ENCODE measurements at regions not wholly inside any gene's neighbourhood (a gene's known extent, or its start where the extent isn't known, plus 50 kb on each side); places are given as distances from the start of the nearest gene placed in this dataset.
"Not testable (repeated sequence)": the region's sequence is repeated elsewhere in the genome, so short reads cannot be mapped to it uniquely, and the experiment has no call there.

DNA sequence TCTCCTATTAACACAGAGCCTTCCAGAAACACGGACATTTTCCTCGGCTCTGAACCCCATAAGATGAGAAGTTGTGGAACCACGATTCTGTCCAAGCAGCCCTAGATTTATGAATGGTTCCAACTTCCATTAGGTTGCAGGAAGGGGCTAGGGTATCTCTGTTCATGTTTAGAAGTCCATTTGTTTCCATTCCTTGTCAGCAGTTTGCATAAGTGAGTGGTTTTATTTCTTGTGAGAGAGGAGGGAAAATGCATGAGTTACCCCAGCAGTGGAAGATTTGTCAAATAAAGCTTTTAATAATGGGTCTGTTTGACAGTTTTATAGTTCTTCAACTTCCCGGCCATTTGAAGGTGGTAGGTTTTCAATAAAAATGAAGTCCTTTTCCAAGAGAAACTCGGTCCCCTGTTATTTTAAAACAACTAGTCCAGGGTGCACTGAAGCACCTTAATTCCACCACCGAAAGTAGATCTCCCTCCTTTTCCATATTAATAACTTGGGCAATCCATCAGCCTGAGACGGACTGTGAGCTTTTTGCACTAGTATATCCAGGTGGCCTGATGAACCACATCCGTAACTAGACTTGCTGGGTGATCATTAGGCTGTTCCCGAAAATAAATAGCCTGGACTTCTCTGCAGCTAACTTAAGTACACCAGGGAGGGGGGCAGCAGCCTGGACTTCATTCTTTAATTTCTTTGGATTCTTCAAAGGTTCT lies 181.3 kb downstream of the TMEM114 start:
- Mint-ChIP-seq H3K36me3 (ENCODE audit: low read depth) (no peaks in the 10 kb centered on the region), H3K4me3 (no peak overlapping the region), H3K9me3 (peaks cover 3% of the 10 kb centered on the region), H3K27me3 (ENCODE audit: low read depth, poor library complexity) (peaks cover 7% of the 10 kb centered on the region), H3K4me1 (peaks cover 13% of the 10 kb centered on the region), H3K27ac (peak overlapping the region; percentile 40)
- no peak for DNase-seq
- TF ChIP-seq, protein P1, sequence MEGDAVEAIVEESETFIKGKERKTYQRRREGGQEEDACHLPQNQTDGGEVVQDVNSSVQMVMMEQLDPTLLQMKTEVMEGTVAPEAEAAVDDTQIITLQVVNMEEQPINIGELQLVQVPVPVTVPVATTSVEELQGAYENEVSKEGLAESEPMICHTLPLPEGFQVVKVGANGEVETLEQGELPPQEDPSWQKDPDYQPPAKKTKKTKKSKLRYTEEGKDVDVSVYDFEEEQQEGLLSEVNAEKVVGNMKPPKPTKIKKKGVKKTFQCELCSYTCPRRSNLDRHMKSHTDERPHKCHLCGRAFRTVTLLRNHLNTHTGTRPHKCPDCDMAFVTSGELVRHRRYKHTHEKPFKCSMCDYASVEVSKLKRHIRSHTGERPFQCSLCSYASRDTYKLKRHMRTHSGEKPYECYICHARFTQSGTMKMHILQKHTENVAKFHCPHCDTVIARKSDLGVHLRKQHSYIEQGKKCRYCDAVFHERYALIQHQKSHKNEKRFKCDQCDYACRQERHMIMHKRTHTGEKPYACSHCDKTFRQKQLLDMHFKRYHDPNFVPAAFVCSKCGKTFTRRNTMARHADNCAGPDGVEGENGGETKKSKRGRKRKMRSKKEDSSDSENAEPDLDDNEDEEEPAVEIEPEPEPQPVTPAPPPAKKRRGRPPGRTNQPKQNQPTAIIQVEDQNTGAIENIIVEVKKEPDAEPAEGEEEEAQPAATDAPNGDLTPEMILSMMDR (IDR thresholded peaks at IDR 0.05) = no peak

DNA sequence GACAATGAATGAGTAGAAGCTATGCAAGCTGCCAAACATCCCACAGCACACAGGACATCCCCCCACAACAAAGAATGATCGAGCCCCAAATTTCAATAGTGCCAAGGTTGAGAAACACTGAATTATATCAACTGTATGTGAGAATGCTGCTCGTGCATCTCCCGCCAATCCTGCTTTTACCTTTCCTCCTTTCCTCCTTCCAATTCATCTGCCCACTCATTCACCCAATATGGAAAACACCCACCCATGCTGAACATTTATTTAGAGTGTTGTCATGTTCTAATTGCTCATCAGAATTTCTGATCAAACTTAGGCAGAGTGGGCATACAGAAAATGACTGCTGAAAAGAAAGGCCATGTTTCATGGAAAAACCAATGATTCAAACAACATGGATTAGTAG lies 183.0 kb downstream of the TMEM114 start:
- Mint-ChIP-seq H3K9me3 (peaks cover 3% of the 10 kb centered on the region), H3K27ac (no peak overlapping the region), H3K27me3 (ENCODE audit: low read depth, poor library complexity) (peaks cover 7% of the 10 kb centered on the region), H3K4me1 (peaks cover 13% of the 10 kb centered on the region), H3K36me3 (ENCODE audit: low read depth) (no peaks in the 10 kb centered on the region), H3K4me3 (no peak overlapping the region)
- TF ChIP-seq, protein P1 (IDR thresholded peaks at IDR 0.05) = no peak
- no peak for DNase-seq

DNA sequence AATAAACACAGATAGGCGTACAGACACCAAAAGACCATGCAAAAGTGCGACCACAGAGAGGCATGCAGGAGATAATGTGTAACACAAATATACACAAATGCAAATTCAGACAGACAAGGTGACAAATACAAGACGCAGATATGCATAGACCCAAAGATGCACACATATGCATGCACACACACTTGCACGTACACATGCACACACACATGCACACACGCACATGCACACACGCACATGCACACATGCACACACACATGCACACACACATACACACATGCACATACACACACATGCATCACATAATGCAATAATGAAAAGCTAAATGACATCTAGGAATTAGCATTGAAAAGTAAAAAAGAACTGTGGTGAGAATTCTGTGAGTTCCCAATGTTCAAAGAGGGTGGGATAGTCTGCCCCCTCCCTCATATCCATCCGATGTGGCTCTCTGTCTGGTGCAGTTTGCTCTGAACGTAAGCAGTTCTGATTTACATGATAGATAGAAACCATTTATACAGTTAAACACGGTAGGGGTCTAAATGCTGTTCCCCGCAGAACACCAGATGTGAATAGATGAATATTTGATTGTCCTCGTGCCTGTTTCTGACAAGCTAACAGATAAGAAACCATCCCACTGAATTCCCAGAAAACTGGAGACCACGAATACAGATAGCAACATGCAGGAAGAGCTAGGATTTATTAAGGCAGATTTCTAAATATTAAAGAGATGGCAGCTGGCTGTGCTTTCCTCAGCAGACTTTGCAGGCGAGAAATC lies 186.1 kb downstream of the TMEM114 start:
- TF ChIP-seq, protein P1 (IDR thresholded peaks at IDR 0.05) = no peak
- no peaks in the 10 kb centered on the region for H3K9me3 Mint-ChIP-seq
- H3K4me1 Mint-ChIP-seq = peaks cover 7% of the 10 kb centered on the region
- no peak overlapping the region for H3K4me3 Mint-ChIP-seq
- H3K27ac Mint-ChIP-seq = no peak overlapping the region
- no peak for DNase-seq
- H3K27me3 Mint-ChIP-seq (ENCODE audit: low read depth, poor library complexity) = peaks cover 9% of the 10 kb centered on the region
- H3K36me3 Mint-ChIP-seq (ENCODE audit: low read depth) = no peaks in the 10 kb centered on the region

DNA sequence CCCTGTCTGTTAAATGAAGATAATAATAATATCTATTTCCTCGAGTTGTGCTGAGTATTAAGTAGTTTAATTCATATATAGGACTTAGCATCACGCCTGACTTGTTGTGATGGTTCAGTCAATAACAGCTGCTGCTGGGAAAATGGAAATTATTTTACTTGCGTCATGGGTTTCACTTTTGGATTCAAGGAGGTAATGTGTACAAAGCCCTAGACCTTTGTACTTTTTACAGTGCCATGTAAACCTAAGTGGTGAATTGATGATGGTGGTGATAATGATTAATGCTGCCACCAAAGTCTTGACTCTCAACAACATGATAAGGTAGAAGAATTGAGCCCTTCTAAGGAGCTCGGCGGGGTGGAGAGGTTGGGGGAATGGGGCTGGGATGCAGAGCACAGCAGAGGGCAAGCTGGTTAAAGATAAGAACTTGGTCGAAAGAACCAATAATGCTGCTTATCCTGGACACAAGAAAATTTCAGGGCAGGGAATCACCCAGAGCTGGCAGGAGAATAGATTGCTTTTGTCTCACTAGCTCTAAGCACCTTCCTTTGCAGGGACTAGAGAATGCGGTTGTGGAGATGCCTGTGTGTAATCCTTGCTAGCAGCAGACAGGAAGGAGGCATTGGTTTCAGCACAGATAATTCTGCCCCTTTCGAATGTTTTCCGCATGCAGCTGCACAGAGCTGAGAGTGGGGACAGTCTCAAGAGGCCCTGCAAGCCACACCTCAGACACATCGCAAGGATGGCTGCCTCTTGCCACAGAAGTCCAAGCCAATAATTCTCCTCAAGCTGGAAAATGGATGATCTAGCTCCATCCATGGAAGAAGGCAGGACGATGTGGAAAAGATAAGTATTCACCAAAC lies 187.1 kb downstream of the TMEM114 start:
- Mint-ChIP-seq H3K27ac (no peak overlapping the region), H3K4me3 (no peak overlapping the region), H3K36me3 (ENCODE audit: low read depth) (no peaks in the 10 kb centered on the region), H3K4me1 (no peaks in the 10 kb centered on the region), H3K9me3 (no peaks in the 10 kb centered on the region), H3K27me3 (ENCODE audit: low read depth, poor library complexity) (peaks cover 13% of the 10 kb centered on the region)
- no peak for DNase-seq
- TF ChIP-seq, protein P1 (IDR thresholded peaks at IDR 0.05) = no peak

DNA sequence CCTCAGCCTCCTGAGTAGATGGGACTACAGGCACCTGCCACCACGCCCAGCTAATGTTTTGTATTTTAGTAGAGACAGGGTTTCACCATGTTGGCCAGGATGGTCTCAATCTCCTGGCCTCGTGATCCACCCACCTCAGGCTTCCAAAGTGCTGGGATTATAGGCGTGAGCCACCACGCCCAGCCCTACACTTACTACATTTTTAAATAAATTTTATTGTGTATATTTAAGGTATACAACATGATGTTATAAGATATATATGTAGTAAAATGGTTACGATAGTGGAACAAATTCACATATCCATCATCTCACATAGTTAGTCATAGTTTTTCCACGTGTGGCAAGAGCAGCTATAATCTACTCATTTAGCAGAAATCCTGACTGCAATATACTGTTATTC lies 189.6 kb downstream of the TMEM114 start:
- H3K4me1 Mint-ChIP-seq = peaks cover 15% of the 10 kb centered on the region
- not testable (repeated sequence) for H3K9me3 Mint-ChIP-seq; H3K36me3 Mint-ChIP-seq (ENCODE audit: low read depth); H3K4me3 Mint-ChIP-seq; DNase-seq; H3K27ac Mint-ChIP-seq
- peaks cover 13% of the 10 kb centered on the region for H3K27me3 Mint-ChIP-seq (ENCODE audit: low read depth, poor library complexity)

DNA sequence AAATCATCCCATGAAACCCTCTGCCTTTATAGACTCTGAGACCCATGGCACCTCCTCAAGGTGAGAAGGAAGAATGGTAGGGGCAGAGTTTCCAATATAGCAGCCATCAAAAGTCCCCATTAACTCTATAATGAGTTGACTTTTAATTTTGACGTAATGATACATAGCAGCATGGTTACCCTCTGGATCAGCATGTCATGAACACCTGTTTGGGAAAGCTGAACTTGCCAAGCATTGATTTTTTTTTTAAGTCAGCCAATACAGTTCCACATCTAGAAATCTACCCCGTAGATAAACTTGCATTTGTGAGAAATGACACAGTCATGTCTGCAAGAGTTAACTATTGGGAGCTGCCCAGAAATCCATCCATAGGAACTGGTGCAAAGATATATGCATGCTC lies 191.8 kb downstream of the TMEM114 start:
- Mint-ChIP-seq H3K4me3 (no peak overlapping the region), H3K9me3 (no peaks in the 10 kb centered on the region), H3K36me3 (ENCODE audit: low read depth) (no peaks in the 10 kb centered on the region), H3K27ac (no peak overlapping the region), H3K27me3 (ENCODE audit: low read depth, poor library complexity) (peaks cover 10% of the 10 kb centered on the region), H3K4me1 (peaks cover 15% of the 10 kb centered on the region)
- DNase-seq = no peak
- TF ChIP-seq, protein P1 (IDR thresholded peaks at IDR 0.05) = no peak

Data from nephron progenitor cell (in vitro differentiated cells).